ENCODE measurements at regions not wholly inside any gene's neighbourhood (a gene's known extent, or its start where the extent isn't known, plus 50 kb on each side); places are given as distances from the start of the nearest gene placed in this dataset.

GRCh38 chr1:70768216-70768615 lies 279.4 kb downstream of the PTGER3 start:
- DNase-seq (ENCODE audit: low spot score) = no peak
- no peaks in the 10 kb centered on the region for H3K27me3 ChIP-seq (ENCODE audit: control insufficient read depth in 3 of 3, insufficient read depth in 3 of 3, low read depth in 1 of 3, low read length in 3 of 3)

GRCh38 chr1:70778056-70778762 lies 269.4 kb downstream of the PTGER3 start:
- Histone ChIP-seq H3K4ac (ENCODE audit: low read length) (no peak overlapping the region), H3K23ac (ENCODE audit: low read depth, low read length, poor library complexity) (no peak overlapping the region), H3K79me1 (ENCODE audit: low read depth, low read length) (no peaks in the 10 kb centered on the region), H3K36me3 (replicated peaks in 1 of 2; ENCODE audit: control insufficient read depth in 2 of 2, insufficient read depth in 2 of 2, low read length in 2 of 2) (no peaks in the 10 kb centered on the region), H3K9ac (ENCODE audit: low read depth, low read length, poor library complexity) (no peak overlapping the region), H3K4me2 (ENCODE audit: insufficient read depth, low read length, poor library complexity, severe bottlenecking) (no peak overlapping the region), H2AK5ac (ENCODE audit: low read depth, low read length) (no peak overlapping the region), H3K9me3 (replicated peaks in 1 of 2; ENCODE audit: control insufficient read depth in 2 of 2, insufficient read depth in 1 of 2, low read depth in 1 of 2, low read length in 2 of 2) (peaks cover 0 to 2% of the 10 kb centered on the region in 2 donors), H4K8ac (ENCODE audit: low read depth, low read length) (no peak overlapping the region), H3K18ac (ENCODE audit: low read length) (no peak overlapping the region), H3K27ac (replicated peaks; ENCODE audit: low read length) (no peak overlapping the region), H2BK12ac (ENCODE audit: low read length) (no peak overlapping the region), H4K91ac (ENCODE audit: low read depth, low read length, poor library complexity) (no peak overlapping the region), H3K4me1 (ENCODE audit: control insufficient read depth in 2 of 2, insufficient read depth in 1 of 2, low read depth in 1 of 2, low read length in 2 of 2) (no peaks in the 10 kb centered on the region), H3K27me3 (ENCODE audit: control insufficient read depth in 3 of 3, insufficient read depth in 3 of 3, low read depth in 1 of 3, low read length in 3 of 3) (no peaks in the 10 kb centered on the region), H3K14ac (ENCODE audit: low read length) (no peak overlapping the region), H2AFZ (ENCODE audit: low read length) (no peak overlapping the region), H2BK120ac (ENCODE audit: low read depth, low read length) (no peak overlapping the region), H3K4me3 (ENCODE audit: low read length in 2 of 2) (no peak overlapping the region), H2BK5ac (ENCODE audit: low read length) (no peak overlapping the region), H2BK15ac (ENCODE audit: low read length) (no peak overlapping the region)
- no peak for DNase-seq (ENCODE audit: low spot score)
- no CpG with 5 or more reads among the region's 2 CpGs for WGBS, 2 donors (ENCODE audit: extremely low coverage in 2 of 2, insufficient read length in 2 of 2, insufficient replicate concordance in 1 of 2)

More at GRCh38 chr1:70768216-70768615, 279.4 kb downstream of the PTGER3 start:
- Histone ChIP-seq H3K9ac (ENCODE audit: low read depth, low read length, poor library complexity) (no peak overlapping the region), H3K18ac (ENCODE audit: low read length) (no peak overlapping the region), H2BK12ac (ENCODE audit: low read length) (no peak overlapping the region), H2BK120ac (ENCODE audit: low read depth, low read length) (no peak overlapping the region), H2BK15ac (ENCODE audit: low read length) (no peak overlapping the region), H3K27ac (replicated peaks; ENCODE audit: low read length) (no peak overlapping the region), H2AK5ac (ENCODE audit: low read depth, low read length) (no peak overlapping the region), H3K4me3 (ENCODE audit: low read length in 2 of 2) (no peak overlapping the region), H2AFZ (ENCODE audit: low read length) (no peak overlapping the region), H4K91ac (ENCODE audit: low read depth, low read length, poor library complexity) (no peak overlapping the region), H2BK5ac (ENCODE audit: low read length) (no peak overlapping the region), H3K36me3 (replicated peaks in 1 of 2; ENCODE audit: control insufficient read depth in 2 of 2, insufficient read depth in 2 of 2, low read length in 2 of 2) (no peaks in the 10 kb centered on the region), H3K4ac (ENCODE audit: low read length) (no peak overlapping the region), H3K9me3 (replicated peaks in 1 of 2; ENCODE audit: control insufficient read depth in 2 of 2, insufficient read depth in 1 of 2, low read depth in 1 of 2, low read length in 2 of 2) (no peaks in the 10 kb centered on the region), H3K14ac (ENCODE audit: low read length) (no peak overlapping the region), H3K4me1 (ENCODE audit: control insufficient read depth in 2 of 2, insufficient read depth in 1 of 2, low read depth in 1 of 2, low read length in 2 of 2) (no peaks in the 10 kb centered on the region), H3K79me1 (ENCODE audit: low read depth, low read length) (no peaks in the 10 kb centered on the region), H4K8ac (ENCODE audit: low read depth, low read length) (no peak overlapping the region), H3K23ac (ENCODE audit: low read depth, low read length, poor library complexity) (no peak overlapping the region), H3K4me2 (ENCODE audit: insufficient read depth, low read length, poor library complexity, severe bottlenecking) (no peak overlapping the region)
- no CpG with 5 or more reads among the region's 1 CpG for WGBS, 2 donors (ENCODE audit: extremely low coverage in 2 of 2, insufficient read length in 2 of 2, insufficient replicate concordance in 1 of 2)

GRCh38 chr1:70778934-70779333 lies 268.7 kb downstream of the PTGER3 start:
- no peak overlapping the region for H2BK15ac ChIP-seq (ENCODE audit: low read length)
- H2AK5ac ChIP-seq (ENCODE audit: low read depth, low read length) = no peak overlapping the region
- H2AFZ ChIP-seq (ENCODE audit: low read length) = no peak overlapping the region
- no peak for DNase-seq (ENCODE audit: low spot score)
- no peak overlapping the region for H4K8ac ChIP-seq (ENCODE audit: low read depth, low read length)
- no peak overlapping the region for H3K14ac ChIP-seq (ENCODE audit: low read length)
- WGBS, 2 donors (ENCODE audit: extremely low coverage in 2 of 2, insufficient read length in 2 of 2, insufficient replicate concordance in 1 of 2) = no CpG with 5 or more reads among the region's 1 CpG
- H2BK5ac ChIP-seq (ENCODE audit: low read length) = no peak overlapping the region
- H3K4ac ChIP-seq (ENCODE audit: low read length) = no peak overlapping the region
- H4K91ac ChIP-seq (ENCODE audit: low read depth, low read length, poor library complexity) = no peak overlapping the region
- H2BK12ac ChIP-seq (ENCODE audit: low read length) = no peak overlapping the region
- H3K23ac ChIP-seq (ENCODE audit: low read depth, low read length, poor library complexity) = no peak overlapping the region
- no peak overlapping the region for H3K4me3 ChIP-seq (ENCODE audit: low read length in 2 of 2)
- H3K9ac ChIP-seq (ENCODE audit: low read depth, low read length, poor library complexity) = no peak overlapping the region
- H3K79me1 ChIP-seq (ENCODE audit: low read depth, low read length) = no peaks in the 10 kb centered on the region
- H3K36me3 ChIP-seq (replicated peaks in 1 of 2; ENCODE audit: control insufficient read depth in 2 of 2, insufficient read depth in 2 of 2, low read length in 2 of 2) = no peaks in the 10 kb centered on the region
- no peak overlapping the region for H3K27ac ChIP-seq (replicated peaks; ENCODE audit: low read length)
- H3K18ac ChIP-seq (ENCODE audit: low read length) = no peak overlapping the region
- no peak overlapping the region for H2BK120ac ChIP-seq (ENCODE audit: low read depth, low read length)
- no peaks in the 10 kb centered on the region for H3K27me3 ChIP-seq (ENCODE audit: control insufficient read depth in 3 of 3, insufficient read depth in 3 of 3, low read depth in 1 of 3, low read length in 3 of 3)
- H3K4me1 ChIP-seq (ENCODE audit: control insufficient read depth in 2 of 2, insufficient read depth in 1 of 2, low read depth in 1 of 2, low read length in 2 of 2) = no peaks in the 10 kb centered on the region
- H3K9me3 ChIP-seq (replicated peaks in 1 of 2; ENCODE audit: control insufficient read depth in 2 of 2, insufficient read depth in 1 of 2, low read depth in 1 of 2, low read length in 2 of 2) = peaks cover 0 to 2% of the 10 kb centered on the region in 2 donors
- no peak overlapping the region for H3K4me2 ChIP-seq (ENCODE audit: insufficient read depth, low read length, poor library complexity, severe bottlenecking)

- no peak overlapping the region for H3K9ac ChIP-seq (ENCODE audit: low read depth, low read length, poor library complexity)
- H3K27me3 ChIP-seq (ENCODE audit: control insufficient read depth in 3 of 3, insufficient read depth in 3 of 3, low read depth in 1 of 3, low read length in 3 of 3) = no peaks in the 10 kb centered on the region
- DNase-seq (ENCODE audit: low spot score) = no peak
- H3K14ac ChIP-seq (ENCODE audit: low read length) = no peak overlapping the region
- no peak overlapping the region for H4K91ac ChIP-seq (ENCODE audit: low read depth, low read length, poor library complexity)
- WGBS, 2 donors (ENCODE audit: extremely low coverage in 2 of 2, insufficient read length in 2 of 2, insufficient replicate concordance in 1 of 2) = no CpG with 5 or more reads among the region's 3 CpGs
- no peak overlapping the region for H4K8ac ChIP-seq (ENCODE audit: low read depth, low read length)
- H3K4me2 ChIP-seq (ENCODE audit: insufficient read depth, low read length, poor library complexity, severe bottlenecking) = no peak overlapping the region
- no peak overlapping the region for H2BK120ac ChIP-seq (ENCODE audit: low read depth, low read length)
- no peaks in the 10 kb centered on the region for H3K4me1 ChIP-seq (ENCODE audit: control insufficient read depth in 2 of 2, insufficient read depth in 1 of 2, low read depth in 1 of 2, low read length in 2 of 2)
- no peak overlapping the region for H3K4me3 ChIP-seq (ENCODE audit: low read length in 2 of 2)
- no peaks in the 10 kb centered on the region for H3K79me1 ChIP-seq (ENCODE audit: low read depth, low read length)
- no peaks in the 10 kb centered on the region for H3K36me3 ChIP-seq (replicated peaks in 1 of 2; ENCODE audit: control insufficient read depth in 2 of 2, insufficient read depth in 2 of 2, low read length in 2 of 2)
- H2BK5ac ChIP-seq (ENCODE audit: low read length) = no peak overlapping the region
- no peak overlapping the region for H3K18ac ChIP-seq (ENCODE audit: low read length)
- no peak overlapping the region for H2BK15ac ChIP-seq (ENCODE audit: low read length)
- no peak overlapping the region for H2BK12ac ChIP-seq (ENCODE audit: low read length)
- H3K23ac ChIP-seq (ENCODE audit: low read depth, low read length, poor library complexity) = no peak overlapping the region
- no peak overlapping the region for H2AK5ac ChIP-seq (ENCODE audit: low read depth, low read length)
- H3K4ac ChIP-seq (ENCODE audit: low read length) = no peak overlapping the region
- no peak overlapping the region for H3K27ac ChIP-seq (replicated peaks; ENCODE audit: low read length)
- H3K9me3 ChIP-seq (replicated peaks in 1 of 2; ENCODE audit: control insufficient read depth in 2 of 2, insufficient read depth in 1 of 2, low read depth in 1 of 2, low read length in 2 of 2) = peaks cover 0 to 2% of the 10 kb centered on the region in 2 donors
- H2AFZ ChIP-seq (ENCODE audit: low read length) = no peak overlapping the region
Measured at GRCh38 chr1:70779571-70779970, 268.0 kb downstream of the PTGER3 start.
